K562 (cell line): ENCODE measurements at regions not wholly inside any gene's neighbourhood (a gene's known extent, or its start where the extent isn't known, plus 50 kb on each side); places are given as distances from the start of the nearest gene placed in this dataset.

Experiments used
- ATAC-seq: fragments of 200-7000 bp; cut with Tn5 transposase; 3 replicates; pipeline ENCODE4 v1.9.1; 2020; ENCODE audit warnings: moderate library complexity
- BruUV-seq: library from RNA; stranded (reverse); fragments of 400-500 nt; replicated peaks from 2 replicates; lab custom pipeline; 2021; lab: Mats Ljungman, UMichigan
- CTCF ChIA-PET: fragments of 300-600 bp; formaldehyde crosslinking; extraction: SDS; loops from one replicate; lab custom pipeline; 2021; ENCODE audit warnings: low intra/inter-chr PET ratio; lab: Yijun Ruan, JAX
- POLR2A ChIA-PET: fragments of 300-600, 350-650 bp; sonication (Branson Sonifier 250); formaldehyde crosslinking; extraction: SDS; loops from one replicate; lab custom pipeline; 2021; ENCODE audit warnings: antibody characterized with exemption, inconsistent platforms; lab: Yijun Ruan, JAX
- DNase-seq, 4 experiments: peaks; one replicate each; pipeline versions ENCODE4 v3.0.0 to v3.0.0-alpha.2; 2011 to 2018; ENCODE audit warnings: low spot score in 3 of 4, mixed read lengths in 3 of 4; ENCODE audit errors: extremely low read depth in 1 of 4
- FAIRE-seq: peaks from 2 replicates; lab custom pipeline; 2011; peaks lifted over from hg19 to GRCh38; lab: Jason Lieb, UNC
- H2AFZ ChIP-seq: 2 replicates; pipeline ENCODE4 v1.6.0; 2011; ENCODE audit warnings: low read depth, low read length, control low read depth, inconsistent platforms
- H3K27ac ChIP-seq: fragments of 200-600 bp; 3 replicates; pipeline ENCODE4 v1.8.0; 2011; ENCODE audit warnings: low read depth, mild to moderate bottlenecking, control low read depth, inconsistent platforms, low read length, moderate library complexity, mixed read lengths; ENCODE audit errors: extremely low read depth
- H3K27me3 ChIP-seq, 2 experiments: fragments of 300-600 bp in 1 of 2; 2 replicates in 1 of 2; 3 replicates in 1 of 2; pipeline versions ENCODE4 v1.6.0 to v1.8.0; 2011; ENCODE audit warnings: inconsistent platforms in 2 of 2, low read length in 2 of 2, mild to moderate bottlenecking in 1 of 2, mixed read lengths in 1 of 2, moderate library complexity in 1 of 2; ENCODE audit not compliant: control insufficient read depth in 2 of 2, insufficient read depth in 2 of 2
- H3K36me3 ChIP-seq: fragments of 300-600 bp; 3 replicates; pipeline ENCODE4 v1.8.0; 2011; ENCODE audit warnings: mild to moderate bottlenecking, low read length, inconsistent platforms; ENCODE audit not compliant: control insufficient read depth, insufficient read depth
- H3K4me1 ChIP-seq, 2 experiments: fragments of 200-600 bp in 1 of 2; replicated peaks in 1 of 2; 2 replicates in 1 of 2; 3 replicates in 1 of 2; pipeline versions ENCODE4 v1.5.1 to v1.8.0; 2011; ENCODE audit warnings: inconsistent platforms in 2 of 2, low read length in 2 of 2, mild to moderate bottlenecking in 1 of 2, mixed read lengths in 1 of 2, moderate library complexity in 1 of 2; ENCODE audit not compliant: control insufficient read depth in 2 of 2, insufficient read depth in 2 of 2
- H3K4me2 ChIP-seq: 2 replicates; pipeline ENCODE4 v1.6.1; 2011; ENCODE audit warnings: low read length, control low read depth, inconsistent platforms, mixed read lengths; ENCODE audit not compliant: insufficient read depth
- H3K4me3 ChIP-seq: fragments of 200-600 bp; sonication (generic), shearing (Covaris generic); 2 replicates; pipeline ENCODE4 v1.5.1; 2016; ENCODE audit warnings: control low read depth, inconsistent platforms
- H3K79me2 ChIP-seq: fragments of 200-600 bp; 3 replicates; pipeline ENCODE4 v1.8.0; 2011; ENCODE audit warnings: low read length, inconsistent platforms; ENCODE audit not compliant: control insufficient read depth, insufficient read depth
- H3K9ac ChIP-seq, 2 experiments: 2 replicates each; pipeline versions ENCODE4 v1.6.0 to v1.6.1; 2011; ENCODE audit warnings: low read depth in 2 of 2, low read length in 2 of 2, control low read depth in 1 of 2, inconsistent platforms in 1 of 2, mild to moderate bottlenecking in 1 of 2, mixed read lengths in 1 of 2; ENCODE audit not compliant: insufficient read depth in 1 of 2
- H3K9me1 ChIP-seq: one replicate; pipeline ENCODE4 v1.6.0; 2011; ENCODE audit warnings: inconsistent platforms, mild to moderate bottlenecking, low read length, moderate library complexity; ENCODE audit not compliant: control insufficient read depth, insufficient read depth
- H3K9me3 ChIP-seq: replicated peaks from 2 replicates; pipeline ENCODE4 v1.5.1; 2011; ENCODE audit warnings: low read depth, low read length, inconsistent platforms; ENCODE audit not compliant: control insufficient read depth, insufficient read depth
- H4K20me1 ChIP-seq: replicated peaks from 2 replicates; pipeline ENCODE4 v1.6.1; 2011; ENCODE audit warnings: low read length, inconsistent platforms, mixed read lengths; ENCODE audit not compliant: control insufficient read depth, insufficient read depth
- ARID4B ChIP-seq: sonication (generic); formaldehyde crosslinking; IDR thresholded peaks from 2 replicates; pipeline ENCODE4 v1.8.0; 2022; ENCODE audit warnings: mild to moderate bottlenecking, missing genetic modification reagents
- MAFF ChIP-seq: IDR thresholded peaks from 2 replicates; pipeline ENCODE4 v1.6.1; 2012; ENCODE audit warnings: low read length, improper control_type of control experiment
- MEIS2 ChIP-seq: fragments of 450-650 bp; IDR thresholded peaks from 2 replicates; pipeline ENCODE4 v1.6.1; 2014; ENCODE audit warnings: mild to moderate bottlenecking; ENCODE audit not compliant: partially characterized antibody
- MTF1 ChIP-seq: fragments of 250-450 bp; sonication (Bioruptor Pico); IDR thresholded peaks from 2 replicates; pipeline ENCODE4 v1.9.0; 2021; ENCODE audit warnings: moderate library complexity, mild to moderate bottlenecking, inconsistent platforms, borderline replicate concordance
- NCOA4 ChIP-seq: fragments of 450-650 bp; IDR thresholded peaks from 2 replicates; pipeline ENCODE4 v1.6.1; 2018; ENCODE audit warnings: mild to moderate bottlenecking; ENCODE audit not compliant: partially characterized antibody
- NR2C1 ChIP-seq, 2 experiments: fragments of 450-650 bp; IDR thresholded peaks; 2 replicates each; pipeline ENCODE4 v1.6.1; 2017; ENCODE audit warnings: mild to moderate bottlenecking in 2 of 2, antibody characterized with exemption in 1 of 2, inconsistent platforms in 1 of 2, missing compliant biosample characterization in 1 of 2, missing genetic modification characterization in 1 of 2
- ZNF318 ChIP-seq, 2 experiments: fragments of 450-650 bp; IDR thresholded peaks; 2 replicates each; pipeline ENCODE4 v1.6.1; 2016; ENCODE audit warnings: mild to moderate bottlenecking in 2 of 2, borderline replicate concordance in 1 of 2, low read depth in 1 of 2, moderate library complexity in 1 of 2
- ZNF384 ChIP-seq: IDR thresholded peaks from 2 replicates; pipeline ENCODE4 v1.6.1; 2012; ENCODE audit warnings: low read depth, low read length, improper control_type of control experiment
- ZNF41 ChIP-seq: fragments of 250-450 bp; sonication (Bioruptor Pico); conservative IDR thresholded peaks from 2 replicates; pipeline ENCODE4 v1.4.0; 2020; ENCODE audit warnings: mild to moderate bottlenecking
- WGBS: fragments of 100-300 bp; shearing (Covaris generic); methylation state at CpG from one replicate; pipeline ENCODE4 v1.1.6; 2016; ENCODE audit warnings: low coverage, mixed read lengths; ENCODE audit not compliant: insufficient coverage; ENCODE audit errors: missing lambda C conversion rate; 5-methylcytosine and 5-hydroxymethylcytosine counted together
- in situ Hi-C: fragments of 300-500 bp; cut with MboI; formaldehyde crosslinking; loops from 4 replicates; pipeline ENCODE4 v1.15.0; 2018; ENCODE audit warnings: inconsistent platforms, mixed read lengths
- intact Hi-C: fragments of 100-400 bp; cut with micrococcal nuclease; formaldehyde crosslinking; loops from 2 replicates; pipeline ENCODE4 v1.14.2; 2022

GRCh38 chr2:153420394-153420793 is 58.2 kb downstream of the RPRM start:
- in situ Hi-C loops = no loop called here
- H3K4me3 ChIP-seq = no peak overlapping the region
- no peak for FAIRE-seq
- no peaks in the 10 kb centered on the region; the same call in 1 of the 2 replicates for H3K9me3 ChIP-seq
- H3K27ac ChIP-seq = no peak overlapping the region
- WGBS = 0% methylated on average over 1 of the region's 1 CpG
- no peaks in the 10 kb centered on the region for H4K20me1 ChIP-seq
- no peaks in the 10 kb centered on the region for H3K36me3 ChIP-seq
- no TSS peak for BruUV-seq
- intact Hi-C loops = no loop called here
- POLR2A ChIA-PET = no interaction called here
- H3K79me2 ChIP-seq = no peaks in the 10 kb centered on the region
- H3K9ac ChIP-seq = no peak overlapping the region
- no peaks in the 10 kb centered on the region for H3K27me3 ChIP-seq
- H2AFZ ChIP-seq = no peak overlapping the region
- no peaks in the 10 kb centered on the region for H3K9me1 ChIP-seq
- no peak overlapping the region for H3K4me2 ChIP-seq
- H3K4me1 ChIP-seq = no peaks in the 10 kb centered on the region
- no peak for ATAC-seq
- no peak for DNase-seq
- CTCF ChIA-PET = no interaction called here
- TF ChIP-seq MEIS2 (no peak), ZNF384 (no peak), ZNF41 (CRISPR knock-in tag) (no peak), MTF1 (CRISPR knock-in tag) (no peak), NCOA4 (no peak), ARID4B (CRISPR knock-in tag) (no peak), NR2C1 (IDR thresholded peaks at IDR 0.05) (no peak), NR2C1 (tag; IDR thresholded peaks at IDR 0.05) (no peak), MAFF (no peak), ZNF318 (IDR thresholded peaks at IDR 0.05; ENCODE audit: borderline replicate concordance in 1 of 2, low read depth in 1 of 2) (no peak)
